ENCODE measurements at regions not wholly inside any gene's neighbourhood (a gene's known extent, or its start where the extent isn't known, plus 50 kb on each side); places are given as distances from the start of the nearest gene placed in this dataset.

- TF ChIP-seq CTCF (IDR thresholded peaks at IDR 0.05) (no peak), POLR2A (IDR thresholded peaks at IDR 0.05) (no peak)
These were observed 57.3 kb upstream of the BCAR3 start for GRCh38 chr1:93738926-93739325.

All from testis (tissue), 2 donors.